HG03196 (cell line): ENCODE measurements at regions not wholly inside any gene's neighbourhood (a gene's known extent, or its start where the extent isn't known, plus 50 kb on each side); places are given as distances from the start of the nearest gene placed in this dataset.
"Not testable (repeated sequence)": the region's sequence is repeated elsewhere in the genome, so short reads cannot be mapped to it uniquely, and the experiment has no call there.

Experiments used
- ATAC-seq: cut with Tn5 transposase; IDR thresholded peaks from one replicate; pipeline ENCODE4 v1.9.1; 2021; ENCODE audit not compliant: unreplicated experiment

- ATAC-seq, result not testable (repeated sequence)
These were observed 156.4 kb upstream of the ETV3 start for GRCh38 chr1:157294387-157295145.

GRCh38 chr1:157292809-157293564 is 154.8 kb upstream of the ETV3 start:
- no peak for ATAC-seq

DNA sequence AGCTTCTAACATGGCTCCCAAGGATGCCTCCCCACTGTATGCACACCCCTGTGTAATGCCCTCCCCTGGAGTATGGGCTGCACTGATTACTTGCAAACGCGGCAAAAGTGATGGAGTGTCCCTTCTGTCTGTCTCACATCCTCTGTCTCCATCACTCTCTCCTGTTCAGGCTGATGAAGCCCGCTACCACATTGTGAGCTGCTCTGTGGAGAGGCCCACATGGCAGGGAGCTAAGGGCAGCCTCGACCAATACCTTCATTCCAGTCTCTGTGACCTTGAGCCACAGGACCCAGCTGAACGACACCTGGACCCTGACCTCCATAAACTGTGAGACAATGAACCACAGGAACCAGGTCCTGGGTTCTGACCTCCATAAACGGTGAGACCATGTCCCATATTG is 154.1 kb upstream of the ETV3 start:
- no peak for ATAC-seq

- no peak for ATAC-seq
These were observed 152.9 kb upstream of the ETV3 start for GRCh38 chr1:157291083-157291482.

GRCh38 chr1:157289424-157290105 is 151.4 kb upstream of the ETV3 start:
- ATAC-seq, result no peak

GRCh38 chr1:157288996-157289395 is 150.8 kb upstream of the ETV3 start:
- ATAC-seq, result no peak

DNA sequence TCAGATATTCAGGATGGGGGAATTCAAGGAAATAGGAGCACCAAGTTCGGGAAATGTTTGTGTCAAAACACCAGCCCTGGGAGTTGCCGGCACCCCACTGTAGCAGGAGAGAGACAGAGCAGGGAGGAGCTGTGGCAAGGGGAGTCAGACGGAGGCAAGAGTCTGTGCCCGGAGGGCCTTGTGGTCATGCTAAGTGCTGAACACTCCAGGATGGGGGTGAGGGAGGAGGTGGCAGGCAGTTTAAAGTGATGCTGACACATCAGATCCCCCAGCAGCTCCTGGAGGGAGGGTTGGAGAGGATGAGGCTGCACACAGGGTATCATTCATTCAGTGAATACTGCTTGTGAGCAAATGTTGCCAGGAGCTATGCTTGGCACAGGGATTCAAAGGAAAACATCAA is 150.3 kb upstream of the ETV3 start:
- ATAC-seq, result no peak

- ATAC-seq, result no peak
These were observed 149.8 kb upstream of the ETV3 start for GRCh38 chr1:157288006-157288405.

DNA sequence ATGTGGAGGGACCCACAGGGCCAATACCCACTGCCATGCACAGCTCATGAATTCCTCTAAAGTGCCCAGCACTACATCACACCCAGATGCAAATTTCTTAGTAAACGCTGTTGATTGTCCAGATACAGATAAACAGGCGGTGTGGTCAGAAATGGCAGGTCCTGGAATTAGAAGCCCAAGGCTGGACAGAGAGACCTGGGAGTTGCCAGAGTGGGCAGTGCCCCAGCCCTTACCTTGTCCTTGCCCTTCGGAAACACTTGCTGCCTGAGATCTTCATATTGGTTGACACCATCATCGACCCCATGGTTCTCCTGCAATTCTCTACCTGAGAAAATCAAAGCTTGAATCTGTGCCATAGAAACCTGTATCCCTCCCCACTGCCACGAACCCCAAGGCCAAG is 149.3 kb upstream of the ETV3 start:
- no peak for ATAC-seq

GRCh38 chr1:157286646-157287420 is 148.6 kb upstream of the ETV3 start:
- ATAC-seq, result no peak

DNA sequence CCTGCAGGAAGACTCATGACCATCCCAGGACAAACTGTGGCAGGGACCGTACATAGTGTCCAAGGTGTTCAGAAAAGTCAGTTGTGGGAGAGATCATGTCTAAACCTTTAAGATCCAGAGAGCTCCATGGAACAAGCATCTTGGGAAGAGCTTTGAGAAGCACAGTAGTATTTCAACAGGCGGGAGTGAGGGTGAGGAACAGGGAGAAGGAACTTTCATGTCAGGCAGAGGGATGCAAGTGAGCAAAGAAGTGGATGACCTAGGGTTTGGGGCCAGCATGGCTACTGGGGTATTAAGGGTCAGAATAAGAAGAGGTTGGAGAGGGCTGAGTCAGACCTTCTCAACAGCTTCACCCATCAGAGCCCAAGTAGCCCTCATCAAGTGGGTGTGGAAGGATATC is 147.9 kb upstream of the ETV3 start:
- no peak for ATAC-seq

GRCh38 chr1:157284451-157284850 is 146.3 kb upstream of the ETV3 start:
- ATAC-seq, result no peak

- ATAC-seq, result no peak
These were observed 141.6 kb upstream of the ETV3 start for GRCh38 chr1:157279802-157280140.

GRCh38 chr1:157279138-157279801 is 141.1 kb upstream of the ETV3 start:
- no peak for ATAC-seq

GRCh38 chr1:157278383-157279137 is 140.4 kb upstream of the ETV3 start:
- ATAC-seq, result no peak

DNA sequence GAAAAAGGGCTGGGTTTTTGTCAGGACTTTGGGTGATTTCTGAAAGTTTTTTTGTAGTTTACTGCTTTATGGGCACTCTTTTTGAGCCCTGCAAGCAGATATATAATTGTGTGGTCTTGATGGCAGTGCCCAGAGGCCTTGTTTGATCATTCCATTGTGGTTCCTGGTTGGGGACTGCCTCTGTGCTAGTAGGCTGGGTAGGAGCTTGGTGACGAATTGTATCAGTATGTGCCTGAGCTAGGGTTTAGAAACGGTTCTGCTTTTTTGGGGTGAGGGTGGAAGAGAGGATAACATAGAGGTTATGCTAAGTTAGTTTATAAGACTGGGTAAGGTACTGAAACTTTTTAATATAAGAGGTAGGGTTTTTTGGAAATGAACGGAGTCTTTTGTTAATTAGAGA is 139.7 kb upstream of the ETV3 start:
- no peak for ATAC-seq

GRCh38 chr1:157277281-157277680 is 139.1 kb upstream of the ETV3 start:
- no peak for ATAC-seq

- no peak for ATAC-seq
These were observed 136.7 kb upstream of the ETV3 start for GRCh38 chr1:157274698-157275534.
